Nephron (organoid): ENCODE measurements at regions not wholly inside any gene's neighbourhood (a gene's known extent, or its start where the extent isn't known, plus 50 kb on each side); places are given as distances from the start of the nearest gene placed in this dataset.
"Not testable (repeated sequence)": the region's sequence is repeated elsewhere in the genome, so short reads cannot be mapped to it uniquely, and the experiment has no call there.

Experiments used
- H3K27ac Mint-ChIP-seq, 3 experiments: 2 replicates each; pipeline ENCODE4 v1.8.0; 2020; ENCODE audit warnings: mixed read lengths in 3 of 3, mild to moderate bottlenecking in 2 of 3, moderate library complexity in 1 of 3
- H3K27me3 Mint-ChIP-seq: 2 replicates; pipeline ENCODE4 v1.8.0; 2021; ENCODE audit warnings: low read depth, mild to moderate bottlenecking, moderate library complexity, mixed read lengths
- H3K36me3 Mint-ChIP-seq: 2 replicates; pipeline ENCODE4 v1.8.0; 2020; ENCODE audit warnings: low read depth, mixed read lengths
- H3K4me1 Mint-ChIP-seq: 2 replicates; pipeline ENCODE4 v1.8.0; 2020; ENCODE audit warnings: mixed read lengths
- H3K4me3 Mint-ChIP-seq, 3 experiments: 2 replicates each; pipeline ENCODE4 v1.8.0; 2020; ENCODE audit warnings: mild to moderate bottlenecking in 3 of 3, mixed read lengths in 3 of 3, moderate library complexity in 2 of 3
- H3K9me3 Mint-ChIP-seq: 2 replicates; pipeline ENCODE4 v1.8.0; 2020; ENCODE audit warnings: mixed read lengths

- not testable (repeated sequence) for H3K27me3 Mint-ChIP-seq, H3K4me1 Mint-ChIP-seq, H3K4me3 Mint-ChIP-seq, H3K36me3 Mint-ChIP-seq, H3K9me3 Mint-ChIP-seq, H3K27ac Mint-ChIP-seq
Measured at GRCh38 chr1:149157409-149157808, 54.1 kb upstream of the NBPF9 start.

- not testable (repeated sequence) for H3K27me3 Mint-ChIP-seq, H3K9me3 Mint-ChIP-seq, H3K36me3 Mint-ChIP-seq, H3K4me1 Mint-ChIP-seq, H3K4me3 Mint-ChIP-seq, H3K27ac Mint-ChIP-seq
Measured at GRCh38 chr1:149158308-149158707, 55.0 kb upstream of the NBPF9 start.

GRCh38 chr1:149163063-149163444 is 59.7 kb upstream of the NBPF9 start:
- H3K9me3 Mint-ChIP-seq, H3K4me1 Mint-ChIP-seq, H3K27me3 Mint-ChIP-seq, H3K36me3 Mint-ChIP-seq: not testable (repeated sequence)
- peak overlapping the region; percentile 54 to 68 (median 56) for H3K4me3 Mint-ChIP-seq
- H3K27ac Mint-ChIP-seq: peak overlapping the region in 1 of 3 experiments; percentile 92

GRCh38 chr1:149174765-149175164 is 71.4 kb upstream of the NBPF9 start:
- H3K36me3 Mint-ChIP-seq, H3K4me1 Mint-ChIP-seq, H3K9me3 Mint-ChIP-seq, H3K27me3 Mint-ChIP-seq: not testable (repeated sequence)
- peak overlapping the region in 1 of 3 experiments; percentile 48 for H3K27ac Mint-ChIP-seq
- peak overlapping the region; percentile 68 to 74 (median 68) for H3K4me3 Mint-ChIP-seq

GRCh38 chr1:149175812-149176211 is 72.5 kb upstream of the NBPF9 start:
- not testable (repeated sequence) for H3K4me1 Mint-ChIP-seq, H3K9me3 Mint-ChIP-seq, H3K27me3 Mint-ChIP-seq, H3K36me3 Mint-ChIP-seq
- Mint-ChIP-seq H3K27ac (peak overlapping the region in 1 of 3 experiments; percentile 50), H3K4me3 (peak overlapping the region; percentile 78 to 86 (median 84))

- H3K4me1 Mint-ChIP-seq, H3K27me3 Mint-ChIP-seq, H3K36me3 Mint-ChIP-seq, H3K9me3 Mint-ChIP-seq: not testable (repeated sequence)
- H3K4me3 Mint-ChIP-seq: peak overlapping the region; percentile 84 to 89 (median 85)
- peak overlapping the region in 2 of 3 experiments; percentile 75 to 83 for H3K27ac Mint-ChIP-seq
Measured at GRCh38 chr1:149176453-149177316, 73.3 kb upstream of the NBPF9 start.

- not testable (repeated sequence) for H3K9me3 Mint-ChIP-seq, H3K4me1 Mint-ChIP-seq, H3K36me3 Mint-ChIP-seq, H3K4me3 Mint-ChIP-seq, H3K27me3 Mint-ChIP-seq, H3K27ac Mint-ChIP-seq
Measured at GRCh38 chr1:149190742-149191141, 87.4 kb upstream of the NBPF9 start.

GRCh38 chr1:149196651-149197050 is 93.3 kb upstream of the NBPF9 start:
- not testable (repeated sequence) for H3K4me1 Mint-ChIP-seq, H3K9me3 Mint-ChIP-seq, H3K36me3 Mint-ChIP-seq, H3K27ac Mint-ChIP-seq, H3K27me3 Mint-ChIP-seq, H3K4me3 Mint-ChIP-seq

- not testable (repeated sequence) for H3K27me3 Mint-ChIP-seq, H3K27ac Mint-ChIP-seq, H3K4me3 Mint-ChIP-seq
Measured at GRCh38 chr1:149200567-149200966, 97.2 kb upstream of the NBPF9 start.

GRCh38 chr1:149202283-149202682 is 98.9 kb upstream of the NBPF9 start:
- H3K4me3 Mint-ChIP-seq, H3K4me1 Mint-ChIP-seq, H3K27me3 Mint-ChIP-seq, H3K27ac Mint-ChIP-seq, H3K9me3 Mint-ChIP-seq, H3K36me3 Mint-ChIP-seq: not testable (repeated sequence)

More at GRCh38 chr1:149200567-149200966, 97.2 kb upstream of the NBPF9 start:
- H3K36me3 Mint-ChIP-seq, H3K4me1 Mint-ChIP-seq, H3K9me3 Mint-ChIP-seq: not testable (repeated sequence)

GRCh38 chr1:149204396-149204795 is 101.0 kb upstream of the NBPF9 start:
- H3K36me3 Mint-ChIP-seq, H3K9me3 Mint-ChIP-seq, H3K27me3 Mint-ChIP-seq, H3K4me3 Mint-ChIP-seq, H3K4me1 Mint-ChIP-seq, H3K27ac Mint-ChIP-seq: not testable (repeated sequence)

GRCh38 chr1:149208836-149209235 is 105.5 kb upstream of the NBPF9 start:
- H3K4me1 Mint-ChIP-seq, H3K4me3 Mint-ChIP-seq, H3K27ac Mint-ChIP-seq, H3K27me3 Mint-ChIP-seq, H3K36me3 Mint-ChIP-seq, H3K9me3 Mint-ChIP-seq: not testable (repeated sequence)

GRCh38 chr1:149211757-149212420 is 108.5 kb upstream of the NBPF9 start:
- H3K36me3 Mint-ChIP-seq, H3K4me3 Mint-ChIP-seq, H3K9me3 Mint-ChIP-seq, H3K27me3 Mint-ChIP-seq, H3K4me1 Mint-ChIP-seq: not testable (repeated sequence)
- peak overlapping the region in 1 of 3 experiments; percentile 89 for H3K27ac Mint-ChIP-seq

- not testable (repeated sequence) for H3K4me3 Mint-ChIP-seq, H3K27ac Mint-ChIP-seq, H3K27me3 Mint-ChIP-seq, H3K4me1 Mint-ChIP-seq, H3K36me3 Mint-ChIP-seq, H3K9me3 Mint-ChIP-seq
Measured at GRCh38 chr1:149212946-149213345, 109.6 kb upstream of the NBPF9 start.

GRCh38 chr1:149213673-149214072 is 110.3 kb upstream of the NBPF9 start:
- H3K4me3 Mint-ChIP-seq, H3K36me3 Mint-ChIP-seq, H3K4me1 Mint-ChIP-seq, H3K27me3 Mint-ChIP-seq, H3K9me3 Mint-ChIP-seq, H3K27ac Mint-ChIP-seq: not testable (repeated sequence)
